ENCODE measurements at regions not wholly inside any gene's neighbourhood (a gene's known extent, or its start where the extent isn't known, plus 50 kb on each side); places are given as distances from the start of the nearest gene placed in this dataset.

DNA sequence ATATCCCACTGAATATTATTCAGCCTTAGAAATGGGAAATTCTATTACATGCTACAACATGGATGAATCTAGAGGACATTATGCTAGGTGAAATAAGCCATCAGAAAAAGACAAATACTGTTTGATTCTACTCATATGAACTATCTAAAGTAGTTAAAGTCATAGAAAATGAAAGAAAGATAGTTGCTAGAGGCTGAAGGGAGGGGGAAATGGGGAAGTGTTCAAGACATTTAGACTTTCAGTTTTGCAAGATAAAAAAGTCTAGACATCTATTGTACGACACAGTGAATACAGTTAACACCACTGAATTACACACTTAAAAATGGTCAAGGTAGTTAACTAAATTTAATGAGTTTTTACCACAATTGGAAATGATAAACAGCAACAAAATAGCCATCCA lies 835.9 kb upstream of the CHAC2 start:
- Mint-ChIP-seq H3K36me3 (no peaks in the 10 kb centered on the region), H3K4me3 (no peak overlapping the region), H3K4me1 (peaks cover 6% of the 10 kb centered on the region), H3K27ac (no peak overlapping the region), H3K9me3 (peaks cover 5% of the 10 kb centered on the region)
- ATAC-seq, result no peak
- DNase-seq (ENCODE audit: low spot score in 2 of 2), result no peak

DNA sequence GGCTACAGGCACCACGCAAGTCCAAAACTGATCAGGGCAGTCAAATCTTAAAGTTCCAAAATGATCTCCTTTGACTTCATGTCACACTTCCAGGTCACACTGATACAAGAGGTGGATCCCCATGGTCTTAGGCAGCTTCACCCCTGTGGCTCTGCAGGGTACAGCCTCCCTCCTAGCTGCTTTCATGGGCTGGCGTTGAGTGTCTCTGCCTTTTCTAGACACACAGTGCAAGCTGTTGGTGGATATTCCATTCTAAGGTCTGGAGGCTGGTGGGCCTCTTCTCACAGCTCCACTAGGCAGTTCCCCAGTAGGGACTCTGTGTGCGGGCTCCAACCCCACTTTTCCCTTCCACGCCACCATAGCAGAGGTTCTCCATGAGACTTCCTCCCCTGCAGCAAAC lies 838.2 kb upstream of the CHAC2 start:
- Mint-ChIP-seq H3K4me3 (no peak overlapping the region), H3K36me3 (no peaks in the 10 kb centered on the region), H3K4me1 (no peaks in the 10 kb centered on the region), H3K9me3 (peaks cover 5% of the 10 kb centered on the region), H3K27ac (no peak overlapping the region)
- DNase-seq (ENCODE audit: low spot score in 2 of 2) (no peak), ATAC-seq (no peak)

DNA sequence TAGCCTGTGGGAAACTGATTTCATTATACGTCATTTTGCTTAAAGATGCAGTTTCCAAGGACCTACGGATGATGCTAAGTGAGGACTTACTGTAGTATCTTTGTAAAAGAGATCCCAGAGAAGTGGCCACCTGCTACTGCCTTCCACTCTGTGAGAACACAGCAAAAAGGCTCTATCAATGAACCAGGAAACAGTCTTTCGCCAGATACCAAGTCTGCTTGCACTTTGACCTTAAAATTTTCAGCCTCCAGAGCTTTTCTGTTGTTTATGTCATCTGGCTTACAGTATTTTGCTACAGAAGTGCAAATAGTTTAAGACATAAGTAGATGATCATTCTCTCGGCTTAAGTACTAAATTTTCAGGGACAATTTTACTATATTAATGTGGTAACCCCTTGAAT lies 847.9 kb upstream of the CHAC2 start:
- ATAC-seq, result no peak
- no peak overlapping the region for H3K4me3 Mint-ChIP-seq
- no peak for DNase-seq (ENCODE audit: low spot score in 2 of 2)
- no peak overlapping the region for H3K27ac Mint-ChIP-seq
- H3K4me1 Mint-ChIP-seq, result no peaks in the 10 kb centered on the region
- no peaks in the 10 kb centered on the region for H3K9me3 Mint-ChIP-seq
- no peaks in the 10 kb centered on the region for H3K36me3 Mint-ChIP-seq

GRCh38 chr2:52918551-52918950 lies 849.1 kb upstream of the CHAC2 start:
- no peaks in the 10 kb centered on the region for H3K4me1 Mint-ChIP-seq
- ATAC-seq, result peak; percentile 93
- no peaks in the 10 kb centered on the region for H3K9me3 Mint-ChIP-seq
- DNase-seq (ENCODE audit: low spot score in 2 of 2), result no peak
- H3K27ac Mint-ChIP-seq, result no peak overlapping the region
- H3K4me3 Mint-ChIP-seq, result no peak overlapping the region
- H3K36me3 Mint-ChIP-seq, result no peaks in the 10 kb centered on the region

DNA sequence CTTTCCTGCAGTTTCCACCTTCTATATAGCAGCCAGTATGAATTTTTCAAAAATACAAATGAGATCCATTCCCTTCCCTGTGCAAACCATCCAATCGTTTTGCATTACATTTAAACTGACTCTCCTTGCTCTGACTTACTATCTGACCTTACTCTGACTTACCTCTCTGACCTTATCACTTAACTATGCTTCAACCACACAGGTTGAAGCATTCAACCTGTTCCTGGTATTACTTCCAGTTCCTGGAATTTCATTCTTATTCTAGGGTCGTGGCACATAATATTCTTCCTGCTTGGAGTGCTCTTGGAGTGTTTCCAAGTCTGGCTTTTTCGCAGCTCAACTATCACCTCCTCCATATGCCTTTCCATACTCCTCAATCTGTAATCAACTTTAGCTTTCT lies 850.6 kb upstream of the CHAC2 start:
- H3K36me3 Mint-ChIP-seq, result no peaks in the 10 kb centered on the region
- H3K4me3 Mint-ChIP-seq, result no peak overlapping the region
- H3K9me3 Mint-ChIP-seq, result no peaks in the 10 kb centered on the region
- H3K4me1 Mint-ChIP-seq, result no peaks in the 10 kb centered on the region
- H3K27ac Mint-ChIP-seq, result no peak overlapping the region
- ATAC-seq, result no peak
- no peak for DNase-seq (ENCODE audit: low spot score in 2 of 2)

GRCh38 chr2:52904355-52904891 lies 863.2 kb upstream of the CHAC2 start:
- Mint-ChIP-seq H3K27ac (no peak overlapping the region), H3K4me1 (no peaks in the 10 kb centered on the region), H3K4me3 (no peak overlapping the region), H3K9me3 (peaks cover 19% of the 10 kb centered on the region), H3K36me3 (no peaks in the 10 kb centered on the region)
- ATAC-seq (no peak), DNase-seq (ENCODE audit: low spot score in 2 of 2) (no peak)

DNA sequence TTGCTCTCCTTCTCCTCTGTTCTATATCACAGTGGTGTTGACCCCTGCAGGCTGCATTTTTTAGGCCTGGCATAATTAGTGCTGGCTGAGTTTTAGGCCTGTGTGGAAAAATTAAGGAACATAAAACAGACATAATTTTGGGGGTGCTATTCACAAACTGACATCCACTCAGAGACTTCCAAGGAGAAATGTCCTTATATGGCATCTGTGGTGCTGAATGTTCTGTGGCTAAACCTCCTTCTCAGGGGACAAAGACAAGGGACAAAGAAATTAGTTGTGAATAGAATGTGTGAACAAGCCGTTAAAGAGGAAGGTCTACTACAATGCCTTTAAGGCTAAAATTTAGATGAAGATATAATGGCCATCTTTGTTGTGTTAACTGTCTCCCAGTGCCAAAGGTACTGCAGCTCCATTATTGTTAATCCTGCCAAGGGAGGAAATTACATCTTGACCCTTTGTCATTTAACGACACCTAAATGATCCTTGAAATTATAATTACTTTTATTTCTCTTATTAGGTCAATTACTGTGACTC lies 870.0 kb upstream of the CHAC2 start:
- DNase-seq (ENCODE audit: low spot score in 2 of 2), result no peak
- ATAC-seq, result no peak
- Mint-ChIP-seq H3K36me3 (no peaks in the 10 kb centered on the region), H3K4me1 (no peaks in the 10 kb centered on the region), H3K9me3 (peaks cover 22% of the 10 kb centered on the region), H3K27ac (no peak overlapping the region), H3K4me3 (no peak overlapping the region)

DNA sequence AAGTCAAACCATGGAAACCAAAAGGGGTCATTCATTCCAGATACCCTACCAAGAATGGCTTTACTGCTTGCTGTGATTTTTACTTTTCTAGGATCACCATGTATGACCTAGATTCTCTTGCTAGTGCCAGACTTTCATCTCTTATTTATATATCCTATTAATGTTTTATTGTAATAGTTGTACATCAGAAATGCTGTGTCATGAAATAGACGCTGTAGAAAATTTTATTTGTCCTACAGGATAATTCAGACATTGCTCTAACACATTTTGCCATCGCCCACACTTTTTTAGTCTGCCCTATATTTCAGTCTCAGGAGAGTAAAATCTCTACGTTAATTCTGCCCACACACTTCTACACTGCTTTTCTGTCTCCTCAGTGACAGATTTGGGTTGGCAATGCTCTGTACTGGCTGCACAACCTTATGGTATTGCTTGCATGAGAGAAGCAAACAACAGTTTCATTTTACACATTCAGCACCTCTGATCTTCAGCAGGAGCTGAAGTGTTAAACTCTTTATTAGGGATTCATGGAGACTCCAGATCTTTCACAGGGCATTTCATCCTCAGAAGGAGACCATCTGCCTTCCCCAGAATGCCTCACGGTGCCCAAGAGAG lies 871.8 kb upstream of the CHAC2 start:
- H3K27ac Mint-ChIP-seq, result no peak overlapping the region
- no peaks in the 10 kb centered on the region for H3K4me1 Mint-ChIP-seq
- H3K4me3 Mint-ChIP-seq, result no peak overlapping the region

DNA sequence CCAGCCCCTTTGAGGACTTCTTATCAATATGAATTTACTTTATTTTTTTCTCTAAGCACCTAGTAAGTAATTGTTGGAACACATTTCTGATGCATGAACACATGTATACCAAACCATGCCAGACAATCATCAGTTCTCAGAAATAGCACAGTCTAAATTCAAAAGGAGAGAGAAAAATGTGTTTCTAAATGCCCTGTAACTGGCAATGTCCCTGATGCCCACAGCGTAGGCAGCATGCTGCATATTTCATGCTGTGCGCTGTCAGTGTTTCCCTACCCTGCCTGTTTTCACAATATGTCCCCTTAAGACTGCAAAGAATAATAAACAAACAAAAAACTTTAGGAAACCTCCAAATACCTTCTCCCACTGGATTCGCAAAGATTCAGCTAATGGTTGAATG lies 881.0 kb upstream of the CHAC2 start:
- H3K27ac Mint-ChIP-seq, result no peak overlapping the region
- no peaks in the 10 kb centered on the region for H3K36me3 Mint-ChIP-seq
- no peak for DNase-seq (ENCODE audit: low spot score in 2 of 2)
- H3K4me3 Mint-ChIP-seq, result no peak overlapping the region
- ATAC-seq, result no peak
- peaks cover 2% of the 10 kb centered on the region for H3K9me3 Mint-ChIP-seq
- no peaks in the 10 kb centered on the region for H3K4me1 Mint-ChIP-seq

More for the DNA sequence above, 871.8 kb upstream of the CHAC2 start:
- Mint-ChIP-seq H3K36me3 (no peaks in the 10 kb centered on the region), H3K9me3 (peaks cover 26% of the 10 kb centered on the region)
- no peak for DNase-seq (ENCODE audit: low spot score in 2 of 2)
- no peak for ATAC-seq

DNA sequence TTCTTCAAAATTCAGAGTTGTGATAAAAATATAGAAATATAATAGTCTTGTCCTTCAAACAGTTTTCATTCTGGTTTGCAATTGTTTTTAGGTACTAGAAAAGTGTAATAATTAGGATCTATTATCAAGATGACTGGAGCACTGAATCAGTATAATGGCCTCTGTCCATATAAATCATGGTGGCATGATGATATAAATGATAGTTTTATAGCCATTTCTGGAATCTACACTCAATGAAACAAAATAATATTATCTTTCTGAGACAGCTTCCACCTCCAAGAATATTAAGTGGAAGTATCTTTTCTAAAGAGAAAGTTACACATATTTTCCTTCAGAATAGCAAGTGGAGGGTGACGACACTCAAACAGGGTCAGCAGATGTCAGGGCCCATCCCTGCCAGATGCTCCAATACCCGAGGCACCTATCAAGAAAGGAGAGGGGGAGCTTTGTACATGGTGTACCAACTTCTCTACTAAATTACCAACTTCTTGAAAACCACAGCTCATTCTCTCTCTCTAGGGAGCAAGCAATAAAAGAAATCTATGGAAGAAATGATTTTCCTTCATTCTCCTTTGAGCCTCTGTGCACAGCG lies 882.7 kb upstream of the CHAC2 start:
- Mint-ChIP-seq H3K4me3 (no peak overlapping the region), H3K36me3 (no peaks in the 10 kb centered on the region), H3K4me1 (no peaks in the 10 kb centered on the region), H3K9me3 (no peaks in the 10 kb centered on the region), H3K27ac (no peak overlapping the region)
- DNase-seq (ENCODE audit: low spot score in 2 of 2) (no peak), ATAC-seq (no peak)

DNA sequence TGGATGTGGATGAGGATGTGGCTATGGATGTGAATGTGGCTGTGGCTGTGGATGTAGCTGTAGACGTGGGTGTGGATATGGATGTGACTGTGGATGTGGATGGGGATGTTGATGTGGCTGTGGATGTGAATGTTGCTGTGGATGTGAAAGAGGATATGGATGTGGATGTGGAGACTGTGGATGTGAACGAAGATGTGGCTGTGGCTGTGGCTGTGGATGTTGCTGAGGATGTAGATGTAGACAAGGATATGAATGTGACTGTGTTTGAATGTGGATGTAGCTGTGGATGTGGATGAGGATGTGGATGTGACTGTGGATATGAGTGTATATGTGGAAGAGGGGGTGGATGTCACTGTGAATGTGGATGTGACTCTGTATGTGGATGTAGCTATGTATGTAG lies 884.6 kb upstream of the CHAC2 start:
- no peaks in the 10 kb centered on the region for H3K4me1 Mint-ChIP-seq
- ATAC-seq (no peak), DNase-seq (ENCODE audit: low spot score in 2 of 2) (no peak)
- H3K9me3 Mint-ChIP-seq, result no peaks in the 10 kb centered on the region
- H3K36me3 Mint-ChIP-seq, result no peaks in the 10 kb centered on the region
- no peak overlapping the region for H3K4me3 Mint-ChIP-seq
- H3K27ac Mint-ChIP-seq, result no peak overlapping the region

- no peaks in the 10 kb centered on the region for H3K36me3 Mint-ChIP-seq
- H3K27ac Mint-ChIP-seq, result no peak overlapping the region
- no peak overlapping the region for H3K4me3 Mint-ChIP-seq
- H3K9me3 Mint-ChIP-seq, result peaks cover under 1% of the 10 kb centered on the region
- no peak for DNase-seq (ENCODE audit: low spot score in 2 of 2)
- ATAC-seq, result no peak
- H3K4me1 Mint-ChIP-seq, result no peaks in the 10 kb centered on the region
These were observed 886.0 kb upstream of the CHAC2 start for GRCh38 chr2:52881606-52882005.

DNA sequence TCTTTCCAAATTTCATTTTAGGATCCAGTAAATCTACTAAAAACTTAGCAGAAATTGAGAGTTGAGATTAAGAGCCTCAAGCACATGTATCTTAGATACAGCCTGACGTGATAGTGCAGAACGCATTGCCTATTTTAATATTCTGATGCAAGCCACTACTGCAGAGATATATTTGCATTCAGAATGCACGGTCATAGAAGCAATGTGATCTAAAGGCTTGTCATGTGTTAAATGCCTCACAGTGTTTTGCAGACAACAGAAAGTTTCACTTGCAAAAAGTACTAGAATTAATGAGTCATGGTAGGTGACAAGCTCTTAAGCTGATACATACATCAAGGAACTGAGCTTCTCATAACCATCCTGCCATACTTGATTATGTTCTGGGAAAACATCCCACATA lies 886.7 kb upstream of the CHAC2 start:
- ATAC-seq (peak; percentile 46), DNase-seq (ENCODE audit: low spot score in 2 of 2) (no peak)
- H3K4me1 Mint-ChIP-seq, result no peaks in the 10 kb centered on the region
- no peak overlapping the region for H3K27ac Mint-ChIP-seq
- peaks cover 3% of the 10 kb centered on the region for H3K9me3 Mint-ChIP-seq
- H3K36me3 Mint-ChIP-seq, result no peaks in the 10 kb centered on the region
- H3K4me3 Mint-ChIP-seq, result no peak overlapping the region

GRCh38 chr2:52879561-52879960 lies 888.0 kb upstream of the CHAC2 start:
- H3K27ac Mint-ChIP-seq, result no peak overlapping the region
- H3K4me3 Mint-ChIP-seq, result no peak overlapping the region
- ATAC-seq, result no peak
- no peak for DNase-seq (ENCODE audit: low spot score in 2 of 2)
- H3K4me1 Mint-ChIP-seq, result no peaks in the 10 kb centered on the region
- H3K36me3 Mint-ChIP-seq, result no peaks in the 10 kb centered on the region
- H3K9me3 Mint-ChIP-seq, result peaks cover 3% of the 10 kb centered on the region

DNA sequence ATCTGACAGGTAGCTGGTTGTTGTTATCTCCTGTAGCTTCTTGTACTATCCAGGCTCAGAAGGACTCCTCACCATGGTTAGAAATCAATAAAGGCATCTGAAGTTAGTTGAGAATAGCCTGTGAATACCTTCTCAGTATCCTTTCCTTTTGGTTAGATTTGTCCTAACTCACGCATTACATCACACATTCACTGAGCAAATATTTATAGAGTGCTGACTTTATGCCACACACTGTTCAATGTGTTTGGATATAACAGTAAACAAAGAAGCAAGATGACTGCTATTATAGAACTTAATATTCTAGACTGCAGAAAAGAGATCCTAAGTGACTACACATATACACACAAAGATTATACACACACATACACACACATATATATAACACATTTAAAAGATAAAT lies 889.9 kb upstream of the CHAC2 start:
- no peak overlapping the region for H3K4me3 Mint-ChIP-seq
- no peaks in the 10 kb centered on the region for H3K4me1 Mint-ChIP-seq
- no peaks in the 10 kb centered on the region for H3K36me3 Mint-ChIP-seq
- ATAC-seq, result no peak
- no peak overlapping the region for H3K27ac Mint-ChIP-seq
- peaks cover 3% of the 10 kb centered on the region for H3K9me3 Mint-ChIP-seq
- DNase-seq (ENCODE audit: low spot score in 2 of 2), result no peak

DNA sequence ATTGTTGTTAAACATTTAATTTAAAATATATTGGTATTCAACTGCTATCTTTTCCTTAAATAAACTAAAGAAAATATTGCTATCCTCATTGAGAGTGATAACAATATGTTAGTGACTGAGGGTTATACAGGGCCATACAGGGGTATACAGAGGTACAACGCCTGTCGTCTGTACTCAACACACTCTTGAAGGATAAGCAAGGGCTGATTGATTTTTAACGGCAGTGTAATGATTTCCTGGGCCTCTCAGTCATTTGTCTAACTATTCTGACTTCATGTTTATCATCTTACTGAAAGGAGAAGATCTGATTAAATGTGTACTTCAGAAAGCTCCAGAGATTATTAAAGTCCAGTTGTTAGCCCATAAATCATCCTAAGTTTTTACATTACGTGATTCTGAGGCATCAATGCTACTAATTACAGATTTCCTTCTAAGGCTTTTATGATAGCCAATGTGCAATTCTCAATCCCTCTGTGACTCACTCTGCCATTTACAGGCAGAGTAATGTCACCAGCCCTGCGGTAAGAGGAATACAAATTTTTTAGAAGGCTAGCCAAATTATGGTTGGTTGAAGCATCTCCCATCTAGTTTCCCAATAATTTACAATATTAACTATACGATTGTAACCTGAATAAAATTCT lies 893.0 kb upstream of the CHAC2 start:
- H3K36me3 Mint-ChIP-seq, result no peaks in the 10 kb centered on the region
- H3K27ac Mint-ChIP-seq, result no peak overlapping the region
- H3K4me1 Mint-ChIP-seq, result peaks cover 6% of the 10 kb centered on the region
- H3K9me3 Mint-ChIP-seq, result peaks cover 3% of the 10 kb centered on the region
- no peak overlapping the region for H3K4me3 Mint-ChIP-seq
- ATAC-seq, result no peak
- DNase-seq (ENCODE audit: low spot score in 2 of 2), result no peak

Data from stimulated activated effector memory CD8-positive, alpha-beta T cell treated with anti-CD3 and anti-CD28 coated beads, Interleukin-12 subunit alpha, Interleukin-12 subunit beta, amount 100 ng/mL, for 72 hours (primary cell).